Stimulated activated naive CD8-positive, alpha-beta T cell treated with anti-CD3 and anti-CD28 coated beads, Interleukin-15, Interleukin-2, amounts not matched to agents 100 U/mL and 50 U/mL, for 24 hours (primary cell): ENCODE measurements at regions not wholly inside any gene's neighbourhood (a gene's known extent, or its start where the extent isn't known, plus 50 kb on each side); places are given as distances from the start of the nearest gene placed in this dataset.

ENCODE experiments used
- ATAC-seq: fragments of 150-1000 bp; cut with Tn5 transposase; one replicate; pipeline ENCODE4 v1.10.0; 2021
- DNase-seq: peaks from one replicate; pipeline ENCODE4 v3.0.0; 2021

DNA sequence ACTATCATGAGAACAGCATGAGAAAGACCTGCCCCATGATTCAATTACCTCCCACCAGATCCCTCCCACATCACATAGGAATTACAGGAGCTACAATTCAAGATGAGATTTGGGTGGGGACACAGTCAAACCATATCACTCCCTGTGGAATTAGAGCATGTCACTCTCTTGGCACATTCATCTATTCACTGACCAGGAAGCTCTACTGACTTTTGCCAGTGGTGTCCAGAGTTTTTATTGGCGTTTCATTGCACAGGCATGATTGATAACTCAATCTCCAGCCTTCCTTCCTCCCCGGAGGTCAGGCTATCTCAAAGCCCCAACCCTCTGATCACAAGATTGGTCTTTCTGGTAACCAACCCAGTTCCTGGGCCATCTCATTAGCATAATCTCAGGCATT, 478.9 kb upstream of the NRP1 start:
- ATAC-seq (no peak), DNase-seq (no peak)

DNA sequence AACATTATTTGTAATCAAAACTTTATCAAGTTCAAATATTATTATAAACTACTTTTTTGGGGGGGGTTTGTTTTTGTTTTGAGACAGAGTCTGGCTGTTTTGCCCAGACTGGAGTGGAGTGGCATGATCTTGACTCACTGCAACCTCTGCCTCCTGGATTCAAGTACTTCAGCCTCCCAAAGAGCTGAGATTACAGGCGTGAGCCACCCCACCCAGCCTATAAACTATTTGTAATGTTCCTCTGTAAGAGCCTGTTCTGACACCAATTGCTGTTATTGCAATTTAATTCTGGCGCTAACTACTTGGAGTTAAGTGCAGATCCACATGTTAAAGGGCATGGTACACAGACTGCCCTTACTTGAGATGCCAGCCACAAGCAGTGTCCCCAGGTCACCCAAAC, 478.1 kb upstream of the NRP1 start:
- ATAC-seq, result no peak
- DNase-seq, result no peak

DNA sequence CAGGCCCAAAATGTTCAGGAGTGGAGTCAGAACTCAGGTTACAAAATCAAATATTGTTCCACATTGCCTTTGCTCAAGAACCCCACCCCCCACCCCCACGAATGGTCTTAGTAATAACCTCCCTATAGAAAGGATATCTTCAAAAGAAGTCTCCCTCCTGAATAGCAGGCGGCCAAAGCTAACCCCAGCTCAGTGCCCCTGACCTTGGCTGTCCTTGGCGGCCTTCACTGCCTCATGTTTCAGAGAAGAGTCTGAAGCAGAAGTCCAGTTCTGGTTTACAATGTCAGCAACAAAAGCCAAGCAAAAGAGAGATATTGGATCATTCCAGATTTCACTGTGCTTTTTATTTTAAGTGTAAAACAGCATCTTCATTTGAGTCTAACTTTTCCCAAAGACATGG, 476.5 kb upstream of the NRP1 start:
- DNase-seq (no peak), ATAC-seq (no peak)

DNA sequence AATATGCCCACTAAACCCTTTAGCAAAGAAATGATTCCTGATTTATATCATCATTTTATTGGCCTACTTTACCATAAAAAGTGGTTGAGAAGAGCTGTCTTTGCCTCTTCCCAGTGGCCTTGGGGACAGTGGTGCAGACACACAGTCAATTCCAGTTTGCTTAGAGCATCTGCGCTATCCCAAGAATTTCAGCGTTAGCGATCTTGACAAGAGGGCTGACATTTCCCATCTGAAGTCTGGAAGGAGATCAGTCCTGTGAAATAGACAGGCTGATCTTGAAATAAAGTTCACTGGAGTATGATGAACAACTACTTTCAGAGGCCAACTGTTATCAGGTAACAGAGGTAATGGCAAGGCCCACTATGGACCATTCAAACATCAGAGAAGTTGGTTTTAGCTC, 475.3 kb upstream of the NRP1 start:
- ATAC-seq (no peak), DNase-seq (no peak)

DNA sequence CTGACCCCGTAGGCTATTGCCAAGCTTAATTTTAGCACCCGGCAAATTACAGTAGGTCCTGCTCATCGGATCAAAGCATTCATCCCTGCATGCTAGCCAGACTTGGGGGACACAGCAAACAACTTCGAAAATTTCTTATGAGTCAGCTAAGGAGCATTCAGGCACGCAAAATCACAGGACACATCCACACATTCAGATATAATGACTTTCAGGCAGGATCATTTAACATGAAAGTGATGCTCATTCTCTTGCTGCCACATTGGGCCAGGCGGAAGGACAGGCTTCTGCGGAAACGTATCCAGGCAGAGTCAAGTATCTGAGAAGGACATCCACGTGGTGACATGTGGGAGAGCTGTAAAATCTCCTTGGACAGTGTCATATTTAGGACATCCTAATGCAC, 474.0 kb upstream of the NRP1 start:
- no peak for DNase-seq
- no peak for ATAC-seq

DNA sequence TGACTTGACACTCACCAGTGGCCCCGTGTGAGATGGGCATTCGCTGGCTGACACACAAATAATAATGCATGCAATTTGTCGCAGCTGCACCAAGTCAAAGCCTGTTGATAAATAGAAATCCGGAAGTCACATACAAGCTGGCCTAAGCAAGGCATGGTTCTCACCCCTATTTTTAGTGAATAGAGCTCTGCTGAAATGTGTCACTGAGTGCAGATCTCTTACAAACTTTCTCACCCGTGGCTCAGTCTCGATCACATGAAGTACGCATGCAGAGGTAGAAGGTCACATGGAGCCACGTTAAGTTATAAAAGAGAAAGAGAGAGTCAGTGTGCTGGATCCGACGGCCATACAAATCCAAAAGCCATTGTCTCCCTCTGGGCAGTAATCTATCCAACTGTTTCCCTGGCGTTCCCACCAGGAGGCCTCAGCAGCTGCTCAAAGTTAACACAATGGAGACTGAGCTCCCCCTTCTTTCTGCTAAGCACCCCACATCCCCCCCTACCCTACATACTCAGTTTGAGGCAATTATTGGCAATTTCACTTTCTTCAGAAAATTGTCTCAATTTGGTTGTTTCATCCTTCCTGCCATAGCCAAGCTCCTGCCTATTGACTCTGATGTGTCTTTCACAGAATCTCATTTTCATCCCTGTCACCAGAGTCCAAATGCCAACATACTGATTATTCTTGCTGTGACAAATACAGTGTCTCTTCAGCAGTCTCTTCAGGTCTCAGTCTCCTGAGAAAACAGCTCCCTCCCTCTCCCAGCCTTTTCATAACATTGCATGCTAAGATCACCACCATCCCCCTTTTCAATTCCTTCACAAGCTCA, 473.3 kb upstream of the NRP1 start:
- no peak for DNase-seq
- ATAC-seq, result no peak

DNA sequence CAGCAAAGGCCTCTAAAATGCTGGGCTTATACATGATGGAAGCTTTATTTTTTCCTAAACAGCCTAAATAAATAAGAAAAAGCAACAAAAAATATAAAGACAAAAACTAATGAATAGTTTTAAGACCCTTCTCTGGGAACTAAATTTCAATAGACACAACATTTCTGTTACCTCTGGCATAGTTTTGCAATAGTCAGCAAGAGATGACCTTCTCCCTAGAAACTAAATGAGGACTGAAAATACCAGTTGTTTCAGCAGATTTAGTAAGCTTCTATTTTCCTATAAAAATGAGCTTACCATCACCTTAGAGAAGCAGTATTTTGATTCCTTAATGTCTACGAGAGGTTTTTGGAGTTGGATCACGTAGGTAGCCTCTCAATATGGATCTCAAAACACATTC, 471.4 kb upstream of the NRP1 start:
- ATAC-seq (no peak), DNase-seq (no peak)

DNA sequence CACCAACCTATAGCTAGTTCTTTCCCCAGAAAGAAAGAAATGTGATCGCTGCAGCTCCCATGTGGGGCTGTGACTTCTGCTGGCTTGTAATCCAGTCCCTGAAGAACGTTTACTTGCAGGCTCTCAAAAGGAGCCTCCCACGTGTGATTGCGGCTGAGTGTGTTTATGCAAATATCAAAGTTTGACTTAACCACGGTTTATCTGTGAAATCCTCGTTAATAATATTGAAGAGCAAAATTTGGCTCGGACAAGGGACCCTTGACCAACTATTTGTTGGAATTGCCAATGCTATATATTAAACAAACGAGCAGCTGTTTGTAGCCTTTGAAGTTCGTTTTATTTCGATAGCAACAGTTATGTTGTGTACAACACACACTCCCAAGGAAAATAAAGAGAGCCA, 470.1 kb upstream of the NRP1 start:
- DNase-seq (no peak), ATAC-seq (no peak)

DNA sequence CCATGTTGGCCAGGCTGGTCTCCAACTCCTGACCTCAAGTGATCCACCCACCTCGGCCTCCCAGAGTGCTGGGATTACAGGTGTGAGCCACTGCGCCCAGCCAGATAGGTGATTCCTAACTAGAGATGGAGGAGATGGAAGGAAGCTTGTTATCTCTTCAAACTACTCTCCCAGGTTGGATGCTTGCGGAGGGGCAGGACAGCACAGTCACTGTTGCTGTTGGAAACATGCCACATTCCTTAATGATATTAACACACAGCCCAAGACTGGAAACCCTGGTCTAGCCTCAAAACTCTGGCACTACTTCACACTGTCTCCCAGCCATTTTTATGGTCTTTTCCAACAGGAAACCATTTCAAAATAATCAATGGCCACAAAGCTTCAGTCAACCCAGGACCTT, 468.8 kb upstream of the NRP1 start:
- DNase-seq (no peak), ATAC-seq (no peak)

DNA sequence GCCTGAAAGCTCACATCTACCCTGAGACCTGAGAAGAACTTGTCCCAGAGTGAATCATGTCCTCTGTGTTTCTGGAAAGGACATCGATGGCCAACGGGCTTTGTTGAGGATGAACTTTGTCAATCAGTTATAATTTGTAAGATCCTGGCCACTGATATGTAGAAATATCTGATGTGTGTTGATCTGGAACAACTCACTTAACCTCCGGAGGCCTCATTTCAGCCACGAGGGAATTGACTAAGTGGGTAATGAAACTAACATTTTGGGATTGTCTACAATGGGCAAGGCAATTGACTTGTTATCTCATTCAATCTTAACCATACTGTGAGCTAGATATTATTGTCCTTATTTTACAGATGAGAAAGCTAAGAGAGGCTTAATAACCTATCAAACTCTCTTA, 468.1 kb upstream of the NRP1 start:
- no peak for ATAC-seq

DNA sequence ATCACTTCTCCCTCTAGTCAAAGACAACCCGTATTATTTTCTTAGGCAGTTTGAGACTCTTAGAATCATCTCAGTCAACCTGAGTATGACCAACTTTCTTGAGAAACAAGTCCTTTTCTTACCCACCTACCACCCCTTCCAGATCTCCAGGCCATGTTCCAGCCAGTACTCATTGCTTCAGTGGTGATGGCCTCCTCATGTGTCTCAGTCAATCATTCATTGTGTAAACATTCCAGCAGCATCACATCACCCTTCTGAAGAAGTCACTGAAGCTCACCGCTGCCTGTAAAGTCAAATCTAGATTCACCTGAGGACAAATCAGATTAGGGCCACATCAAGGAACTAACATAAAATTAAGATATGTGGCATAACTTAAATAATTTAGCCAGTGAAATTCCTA, 467.2 kb upstream of the NRP1 start:
- no peak for DNase-seq
- ATAC-seq, result no peak

More for the DNA sequence above, 468.1 kb upstream of the NRP1 start:
- DNase-seq, result no peak

DNA sequence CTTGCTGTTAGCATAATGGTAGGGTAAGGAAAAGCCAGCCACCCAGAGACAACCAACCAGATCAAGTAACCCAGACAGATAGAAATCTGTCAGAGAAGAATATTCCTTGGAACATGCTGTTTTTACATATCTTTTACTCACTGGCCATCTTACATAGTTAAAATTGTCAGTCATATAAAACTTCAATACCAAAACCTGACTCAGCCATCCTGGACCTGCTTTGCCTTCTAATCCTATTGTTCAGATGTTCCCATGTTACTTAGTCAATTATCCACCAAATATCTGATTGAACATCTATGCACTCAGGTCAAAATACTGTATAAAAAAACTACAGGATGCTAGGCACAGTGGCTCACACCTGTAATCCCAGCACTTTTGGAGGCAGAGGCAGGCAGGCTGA, 466.5 kb upstream of the NRP1 start:
- no peak for DNase-seq
- ATAC-seq, result no peak

DNA sequence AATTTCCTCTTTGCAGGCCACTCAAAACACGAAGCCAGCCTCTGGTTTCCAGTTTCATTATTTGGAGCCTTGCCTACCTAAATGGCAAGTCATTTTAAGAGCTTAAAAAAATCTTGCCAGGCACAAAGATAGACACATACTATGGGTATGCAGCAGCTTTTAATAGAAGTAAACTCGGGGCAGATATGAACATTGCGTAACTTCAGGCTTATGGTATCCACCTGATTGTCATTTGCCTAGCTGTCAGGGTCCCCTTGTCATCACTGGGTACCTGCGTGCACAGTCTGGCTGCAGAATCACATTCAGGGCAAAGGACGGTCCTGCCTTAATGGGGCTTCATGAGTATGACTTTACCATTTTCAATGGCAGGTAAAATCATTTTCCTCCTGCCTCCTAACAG, 466.1 kb upstream of the NRP1 start:
- no peak for ATAC-seq

DNA sequence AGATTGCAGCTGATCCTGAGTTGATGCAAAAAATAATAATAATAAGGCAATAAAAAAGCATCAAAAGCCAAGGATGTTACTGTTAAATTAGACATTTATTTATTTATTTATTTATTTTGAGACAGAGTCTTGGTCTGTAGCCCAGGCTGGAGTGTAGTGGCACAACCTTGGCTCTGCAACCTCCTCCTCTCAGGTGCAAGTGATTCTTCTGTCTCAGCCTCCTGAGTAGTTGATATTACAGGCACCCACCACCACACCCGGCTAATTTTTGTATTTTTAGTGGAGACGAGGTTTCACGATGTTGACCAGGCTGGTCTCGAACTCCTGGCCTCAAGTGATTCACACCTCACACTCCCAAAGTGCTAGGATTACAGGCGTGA, 465.5 kb upstream of the NRP1 start:
- DNase-seq, result no peak
- ATAC-seq, result no peak

More for the DNA sequence above, 466.1 kb upstream of the NRP1 start:
- DNase-seq, result no peak

DNA sequence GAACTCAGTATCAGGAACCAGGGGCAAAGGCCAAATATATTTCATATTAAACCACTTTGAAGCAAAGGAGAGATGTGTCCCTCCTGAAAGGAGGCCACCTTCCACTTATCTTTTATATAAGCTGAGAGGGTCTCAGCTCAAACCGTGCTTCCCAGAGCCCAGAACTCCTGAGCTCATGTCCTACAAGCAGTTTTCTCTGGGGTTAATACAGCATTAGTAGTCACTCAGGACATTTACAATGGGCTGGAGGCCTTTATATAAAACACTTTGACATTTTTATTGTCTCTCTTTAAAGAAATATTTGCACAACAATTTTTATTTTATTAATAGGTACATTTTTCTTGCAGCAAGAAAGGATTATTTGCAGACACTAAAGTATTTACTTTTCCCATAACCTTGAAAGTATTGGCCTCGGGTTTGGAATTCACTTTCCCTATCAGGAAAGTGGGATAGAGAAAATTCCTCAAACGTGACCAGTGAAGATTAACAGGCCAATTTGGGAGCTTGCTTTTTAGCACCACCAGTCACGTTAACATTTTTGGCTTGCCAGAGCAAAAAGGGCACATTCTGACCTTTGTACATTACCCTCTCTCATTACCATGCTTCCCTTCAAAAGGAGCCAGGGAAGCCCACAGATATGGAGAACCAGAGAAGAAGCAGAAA, 464.9 kb upstream of the NRP1 start:
- DNase-seq (no peak), ATAC-seq (no peak)

DNA sequence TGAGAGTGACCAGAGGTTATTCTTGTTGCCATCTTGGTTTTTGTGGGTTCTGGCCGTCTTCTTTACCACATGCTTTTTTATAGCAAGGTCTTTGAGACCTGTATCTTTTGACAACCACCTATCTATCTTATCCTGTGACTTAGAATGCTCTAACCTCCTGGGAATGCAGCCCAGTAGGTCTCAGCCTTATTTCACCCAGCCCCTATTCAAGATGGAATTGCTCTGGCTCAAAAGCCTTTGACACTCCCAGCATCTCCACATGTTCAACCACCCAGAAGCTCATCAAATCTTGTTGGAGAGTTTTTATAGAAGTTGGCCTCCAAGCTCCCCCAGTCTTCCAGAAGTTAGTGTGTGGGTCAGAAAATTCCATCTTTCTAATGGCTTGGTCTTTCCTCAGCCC, 464.3 kb upstream of the NRP1 start:
- ATAC-seq (no peak), DNase-seq (no peak)

DNA sequence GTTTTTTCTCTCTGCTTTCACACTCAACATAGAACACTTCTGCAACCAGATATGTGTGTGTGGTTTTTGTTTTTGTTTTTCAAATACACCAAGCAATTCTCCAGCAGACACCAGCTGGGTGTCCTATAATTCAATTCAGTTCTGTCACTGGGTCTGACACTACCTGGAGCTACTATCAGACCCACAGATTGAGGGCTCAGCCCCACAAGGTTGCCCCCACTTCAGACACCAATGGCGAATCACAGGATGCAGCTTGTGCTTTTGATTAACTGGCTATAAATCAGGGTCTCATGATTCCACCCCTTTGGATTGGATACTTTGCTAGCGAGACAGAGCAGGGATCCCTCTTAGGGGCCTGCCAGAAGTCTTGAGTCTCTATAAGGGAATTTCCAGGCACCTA, 462.2 kb upstream of the NRP1 start:
- DNase-seq (no peak), ATAC-seq (no peak)

DNA sequence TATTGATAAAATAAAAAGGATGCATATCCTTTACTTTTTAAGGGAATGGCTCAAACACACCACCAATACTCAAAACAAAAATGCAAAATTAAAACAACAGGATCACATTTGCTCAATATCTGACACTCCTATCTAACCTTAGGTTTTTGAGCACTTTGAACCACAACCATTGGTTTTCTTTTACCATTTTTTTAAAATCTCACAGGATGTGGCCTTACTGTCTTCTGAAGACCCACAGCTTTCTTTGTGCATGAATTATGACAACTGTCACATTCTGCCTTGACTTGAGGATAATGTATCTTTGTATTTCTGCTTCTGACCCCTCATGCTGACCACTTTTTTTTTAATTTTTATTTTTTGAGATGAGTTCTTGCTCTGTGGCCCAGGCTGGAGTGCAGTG, 461.1 kb upstream of the NRP1 start:
- ATAC-seq (no peak), DNase-seq (no peak)

DNA sequence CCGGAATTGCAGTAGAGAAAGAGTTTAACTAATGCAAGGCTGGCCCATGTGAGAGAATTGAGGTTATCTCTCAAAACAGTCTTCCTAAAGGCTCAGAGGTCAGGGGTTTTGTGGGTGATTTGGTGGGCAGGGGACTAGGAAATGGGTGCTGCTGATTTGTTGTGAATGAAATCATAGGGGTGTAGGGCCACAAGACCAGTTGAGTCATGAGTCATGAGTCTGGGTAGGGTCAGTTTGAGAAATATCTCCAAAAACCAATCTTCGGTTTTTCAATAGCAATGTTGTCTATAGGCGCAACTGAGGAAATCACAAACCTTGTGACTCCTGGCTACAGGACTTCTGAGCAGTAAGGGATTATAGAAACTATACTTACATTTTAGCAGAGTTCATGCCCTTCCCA, 460.0 kb upstream of the NRP1 start:
- no peak for DNase-seq

DNA sequence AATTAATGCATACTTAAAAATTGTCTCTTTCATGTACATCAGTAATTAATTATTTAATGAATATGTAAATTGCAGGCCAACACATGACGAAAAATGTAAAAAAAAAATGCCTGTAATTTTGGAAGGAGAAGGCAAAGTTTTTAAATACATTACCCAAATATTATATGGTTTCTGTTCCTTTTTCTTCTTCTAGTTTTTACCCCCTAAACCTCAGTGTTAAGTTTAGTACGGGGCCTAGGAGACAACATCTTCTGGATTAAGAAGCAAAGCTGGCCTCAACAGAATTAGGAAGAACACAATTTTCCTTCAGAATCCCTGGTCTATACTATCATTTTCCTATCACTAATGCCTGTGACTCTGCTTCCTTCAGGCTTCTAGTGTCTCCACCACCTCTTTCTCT, 459.3 kb upstream of the NRP1 start:
- no peak for DNase-seq
- ATAC-seq, result no peak

More for the DNA sequence above, 460.0 kb upstream of the NRP1 start:
- no peak for ATAC-seq

DNA sequence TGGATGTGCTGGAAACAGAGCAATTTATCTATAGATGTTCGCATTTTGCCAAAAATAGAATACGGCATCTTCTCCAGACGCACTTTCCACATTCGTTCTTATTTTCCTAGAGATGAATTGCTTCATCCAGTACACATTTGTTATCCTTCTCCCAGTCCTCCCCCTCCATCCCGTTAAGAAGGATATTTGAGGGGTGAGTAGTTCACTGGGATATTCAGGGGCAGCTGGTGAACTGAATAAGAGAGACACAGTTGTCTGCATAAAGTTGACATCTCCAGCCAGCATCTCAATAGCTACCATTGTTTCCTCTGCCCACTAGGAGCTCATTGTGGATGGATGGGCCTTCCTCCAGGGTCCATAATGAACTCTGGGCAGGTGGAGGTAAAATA, 456.8 kb upstream of the NRP1 start:
- ATAC-seq, result no peak

DNA sequence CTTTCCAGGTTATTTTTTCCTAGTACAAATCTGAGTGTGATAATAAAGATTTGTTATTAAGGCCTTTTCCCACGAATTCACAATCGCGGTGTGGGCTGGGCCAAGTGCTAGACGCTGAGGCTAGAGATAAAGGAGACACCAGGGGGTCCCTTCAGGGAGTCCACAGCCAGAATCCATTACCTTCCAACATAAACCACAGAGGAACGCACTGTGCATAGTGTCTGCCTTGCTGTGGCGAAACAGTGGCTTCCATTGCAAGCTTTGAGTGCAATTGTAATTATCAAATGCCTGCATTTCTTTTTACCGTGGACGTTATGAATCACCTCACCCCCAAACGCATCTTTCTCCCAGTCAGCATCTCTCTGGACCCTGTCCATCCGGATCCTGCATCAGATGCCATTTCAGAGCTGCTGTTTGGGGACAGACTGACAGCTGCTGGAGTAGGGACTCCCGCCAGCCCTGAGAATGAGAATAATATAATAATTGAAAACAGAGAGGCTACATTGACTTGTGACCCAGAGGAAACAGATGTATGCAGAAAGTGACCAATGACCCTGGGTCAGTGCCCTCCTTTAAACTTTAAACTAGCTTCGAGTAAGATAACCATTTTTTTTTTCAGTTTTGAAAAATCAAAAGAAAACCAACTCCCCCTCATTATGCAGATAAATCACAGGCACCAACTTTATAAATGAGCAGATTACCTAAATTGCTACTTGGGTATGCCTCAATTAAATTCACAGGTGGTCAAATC, 456.2 kb upstream of the NRP1 start:
- no peak for DNase-seq
- no peak for ATAC-seq

More for the DNA sequence above, 456.8 kb upstream of the NRP1 start:
- DNase-seq, result no peak

DNA sequence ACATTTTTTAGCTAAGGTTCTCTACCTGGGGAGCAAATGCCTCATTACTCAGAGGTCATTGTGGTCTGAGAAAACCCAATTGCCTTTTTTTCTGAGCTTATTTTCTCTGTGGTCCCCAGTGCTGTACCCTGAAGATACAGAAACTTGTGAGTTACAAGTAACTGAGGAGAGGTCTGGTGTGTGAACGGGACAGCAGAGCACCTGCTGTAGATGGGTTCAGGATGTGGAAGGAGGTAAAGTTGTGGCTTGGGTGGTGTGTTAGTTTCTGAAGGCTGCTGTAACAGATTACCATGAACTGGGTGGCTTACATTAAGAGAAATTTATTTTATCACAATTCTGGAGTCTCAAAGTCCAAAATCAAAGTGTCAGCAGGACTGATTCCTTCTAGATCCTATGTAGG, 449.1 kb upstream of the NRP1 start:
- ATAC-seq (no peak), DNase-seq (no peak)
